Mesothelial cell of epicardium (in vitro differentiated cells): ENCODE measurements at regions not wholly inside any gene's neighbourhood (a gene's known extent, or its start where the extent isn't known, plus 50 kb on each side); places are given as distances from the start of the nearest gene placed in this dataset.
A peak's percentile ranks its signal among the peaks of the same experiment; 100 is the strongest.

Experiments
- DNase-seq, 2 experiments: peaks; one replicate each; pipeline ENCODE4 v3.0.0; 2021; ENCODE audit warnings: low spot score in 2 of 2; ENCODE audit not compliant: unreplicated experiment in 2 of 2
- H3K27ac Mint-ChIP-seq: 2 replicates; pipeline ENCODE4 v1.8.0; 2021; ENCODE audit warnings: mixed read lengths
- H3K27me3 Mint-ChIP-seq: 2 replicates; pipeline ENCODE4 v1.8.0; 2021; ENCODE audit warnings: low read depth, mixed read lengths
- H3K36me3 Mint-ChIP-seq: 2 replicates; pipeline ENCODE4 v1.8.0; 2021; ENCODE audit warnings: mixed read lengths
- H3K4me1 Mint-ChIP-seq: 2 replicates; pipeline ENCODE4 v1.8.0; 2021; ENCODE audit warnings: mixed read lengths
- H3K4me3 Mint-ChIP-seq: 2 replicates; pipeline ENCODE4 v1.8.0; 2021; ENCODE audit warnings: mild to moderate bottlenecking, moderate library complexity, mixed read lengths
- H3K9me3 Mint-ChIP-seq: 2 replicates; pipeline ENCODE4 v1.8.0; 2021; ENCODE audit warnings: mixed read lengths
- TF ChIP-seq, protein P1 (sequence below): fragments of 200-600 bp; sonication (generic); IDR thresholded peaks from one replicate; pipeline ENCODE4 v1.5.0; 2021; ENCODE audit warnings: antibody characterized with exemption; ENCODE audit not compliant: unreplicated experiment

DNA sequence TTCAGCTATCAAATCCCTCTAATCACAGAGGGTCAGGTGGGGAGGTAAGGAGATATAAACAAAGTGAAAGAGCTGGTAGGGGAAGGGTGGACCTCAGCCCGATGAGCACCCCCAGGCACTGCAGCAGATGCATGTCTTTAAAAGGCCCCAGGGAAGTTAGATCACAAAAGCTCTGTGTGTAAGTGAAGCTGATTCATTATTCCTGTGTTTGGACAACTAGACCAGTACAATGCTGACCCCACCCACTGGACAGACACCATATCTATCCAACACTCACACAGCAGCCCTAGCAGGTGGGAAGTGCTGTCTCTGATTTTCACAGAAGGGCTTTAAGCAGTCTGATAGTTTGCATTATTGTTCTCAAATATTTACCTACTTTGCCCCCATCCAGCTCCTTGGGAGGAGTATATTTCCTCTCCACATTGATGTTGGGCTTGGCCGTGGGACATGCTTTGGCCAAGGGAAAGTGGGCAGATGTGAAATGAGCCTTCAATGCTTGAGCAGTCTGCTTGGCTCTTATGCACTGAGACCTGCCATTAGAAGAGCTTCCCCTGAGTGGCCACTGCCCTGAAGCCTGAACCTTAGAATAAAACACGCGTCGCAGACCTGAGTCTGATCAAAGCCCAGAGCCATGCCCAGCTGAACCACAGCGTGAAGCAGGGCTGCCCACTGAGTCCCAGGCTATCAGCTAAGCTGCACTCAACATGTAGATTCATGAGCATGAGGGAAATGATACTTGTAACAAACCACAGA lies 111.4 kb downstream of the COPS8 start:
- no peaks in the 10 kb centered on the region for H3K27me3 Mint-ChIP-seq
- H3K36me3 Mint-ChIP-seq, result no peaks in the 10 kb centered on the region
- no peak for DNase-seq
- H3K27ac Mint-ChIP-seq, result peak overlapping the region; percentile 92
- H3K9me3 Mint-ChIP-seq, result no peaks in the 10 kb centered on the region
- peaks cover 64% of the 10 kb centered on the region for H3K4me1 Mint-ChIP-seq
- TF ChIP-seq, protein P1, sequence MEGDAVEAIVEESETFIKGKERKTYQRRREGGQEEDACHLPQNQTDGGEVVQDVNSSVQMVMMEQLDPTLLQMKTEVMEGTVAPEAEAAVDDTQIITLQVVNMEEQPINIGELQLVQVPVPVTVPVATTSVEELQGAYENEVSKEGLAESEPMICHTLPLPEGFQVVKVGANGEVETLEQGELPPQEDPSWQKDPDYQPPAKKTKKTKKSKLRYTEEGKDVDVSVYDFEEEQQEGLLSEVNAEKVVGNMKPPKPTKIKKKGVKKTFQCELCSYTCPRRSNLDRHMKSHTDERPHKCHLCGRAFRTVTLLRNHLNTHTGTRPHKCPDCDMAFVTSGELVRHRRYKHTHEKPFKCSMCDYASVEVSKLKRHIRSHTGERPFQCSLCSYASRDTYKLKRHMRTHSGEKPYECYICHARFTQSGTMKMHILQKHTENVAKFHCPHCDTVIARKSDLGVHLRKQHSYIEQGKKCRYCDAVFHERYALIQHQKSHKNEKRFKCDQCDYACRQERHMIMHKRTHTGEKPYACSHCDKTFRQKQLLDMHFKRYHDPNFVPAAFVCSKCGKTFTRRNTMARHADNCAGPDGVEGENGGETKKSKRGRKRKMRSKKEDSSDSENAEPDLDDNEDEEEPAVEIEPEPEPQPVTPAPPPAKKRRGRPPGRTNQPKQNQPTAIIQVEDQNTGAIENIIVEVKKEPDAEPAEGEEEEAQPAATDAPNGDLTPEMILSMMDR, result no peak
- H3K4me3 Mint-ChIP-seq, result no peak overlapping the region

GRCh38 chr2:237198164-237198855 lies 112.6 kb downstream of the COPS8 start:
- DNase-seq, result no peak
- Mint-ChIP-seq H3K27ac (peak overlapping the region; percentile 92), H3K4me1 (peaks cover 63% of the 10 kb centered on the region), H3K27me3 (no peaks in the 10 kb centered on the region), H3K36me3 (no peaks in the 10 kb centered on the region), H3K4me3 (no peak overlapping the region), H3K9me3 (no peaks in the 10 kb centered on the region)
- TF ChIP-seq, protein P1, result no peak

DNA sequence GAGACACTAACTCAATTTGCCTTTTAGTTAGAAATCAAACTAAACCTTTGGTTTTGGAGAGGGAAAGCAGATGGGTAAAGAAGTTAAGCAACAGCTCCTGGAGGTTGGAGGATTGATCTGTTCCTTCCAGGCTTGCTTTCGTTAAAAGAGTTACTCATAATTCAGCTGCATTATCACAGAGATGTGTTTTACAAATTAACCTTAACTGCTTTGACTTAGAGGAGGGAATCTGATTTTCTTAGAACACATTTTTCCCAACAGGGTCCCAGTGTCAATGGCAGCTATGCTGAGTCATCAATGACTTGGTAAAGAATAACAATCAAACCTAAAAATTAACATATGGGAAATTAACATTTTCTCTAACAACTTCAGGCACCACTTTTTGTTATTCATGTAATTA lies 113.4 kb downstream of the COPS8 start:
- Mint-ChIP-seq H3K36me3 (no peaks in the 10 kb centered on the region), H3K27ac (peak overlapping the region; percentile 92), H3K4me3 (no peak overlapping the region), H3K9me3 (no peaks in the 10 kb centered on the region), H3K27me3 (no peaks in the 10 kb centered on the region), H3K4me1 (peaks cover 63% of the 10 kb centered on the region)
- TF ChIP-seq, protein P1, result no peak
- DNase-seq, result no peak

DNA sequence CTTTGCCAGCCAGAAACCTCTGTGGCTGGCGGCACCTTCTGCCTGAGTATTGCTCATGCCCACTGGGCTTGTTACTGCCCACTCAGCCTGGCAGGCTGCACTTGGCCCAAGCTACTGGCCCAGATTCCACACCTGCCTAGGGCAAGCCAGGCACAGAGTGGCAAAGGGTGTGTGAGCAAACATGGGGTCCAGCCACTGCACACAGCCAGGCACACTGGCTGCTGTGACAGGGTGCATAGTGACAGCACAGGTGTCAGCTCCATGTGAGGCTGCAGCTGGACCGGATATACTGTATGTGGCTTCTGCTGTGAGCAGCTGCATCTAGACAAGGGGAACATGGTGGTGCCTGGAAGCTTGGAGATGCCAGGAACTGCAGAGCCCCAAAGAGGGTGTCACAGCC lies 113.9 kb downstream of the COPS8 start:
- Mint-ChIP-seq H3K27me3 (no peaks in the 10 kb centered on the region), H3K27ac (peak overlapping the region; percentile 47), H3K4me1 (peaks cover 60% of the 10 kb centered on the region), H3K4me3 (no peak overlapping the region), H3K36me3 (no peaks in the 10 kb centered on the region), H3K9me3 (no peaks in the 10 kb centered on the region)
- TF ChIP-seq, protein P1, result no peak
- no peak for DNase-seq

GRCh38 chr2:237200462-237200861 lies 114.8 kb downstream of the COPS8 start:
- Mint-ChIP-seq H3K27me3 (no peaks in the 10 kb centered on the region), H3K9me3 (no peaks in the 10 kb centered on the region), H3K4me3 (no peak overlapping the region), H3K4me1 (peaks cover 56% of the 10 kb centered on the region), H3K36me3 (no peaks in the 10 kb centered on the region), H3K27ac (no peak overlapping the region)
- no peak for DNase-seq
- TF ChIP-seq, protein P1, result no peak
